Neural crest cell (in vitro differentiated cells): ENCODE measurements at regions not wholly inside any gene's neighbourhood (a gene's known extent, or its start where the extent isn't known, plus 50 kb on each side); places are given as distances from the start of the nearest gene placed in this dataset.

Experiments
- DNase-seq: peaks from one replicate; pipeline ENCODE4 v3.0.0; 2021; ENCODE audit warnings: low read depth, mixed read lengths, low spot score
- H3K27ac Mint-ChIP-seq: one replicate; pipeline ENCODE4 v1.8.0; 2021; ENCODE audit warnings: mild to moderate bottlenecking, mixed read lengths; ENCODE audit not compliant: unreplicated experiment
- H3K27me3 Mint-ChIP-seq: 2 replicates; pipeline ENCODE4 v1.8.0; 2021; ENCODE audit warnings: low read depth, mild to moderate bottlenecking, mixed read lengths
- H3K36me3 Mint-ChIP-seq: 2 replicates; pipeline ENCODE4 v1.8.0; 2021; ENCODE audit warnings: low read depth, mild to moderate bottlenecking, mixed read lengths
- H3K4me1 Mint-ChIP-seq: 2 replicates; pipeline ENCODE4 v1.8.0; 2021; ENCODE audit warnings: mixed read lengths
- H3K4me3 Mint-ChIP-seq: one replicate; pipeline ENCODE4 v1.8.0; 2021; ENCODE audit warnings: mild to moderate bottlenecking, mixed read lengths
- H3K9me3 Mint-ChIP-seq: 2 replicates; pipeline ENCODE4 v1.8.0; 2021; ENCODE audit warnings: mixed read lengths
- CTCF ChIP-seq: fragments of 200-600 bp; sonication (generic); conservative IDR thresholded peaks from 2 replicates; pipeline ENCODE4 v1.5.0; 2021; ENCODE audit warnings: antibody characterized with exemption, mild to moderate bottlenecking

DNA sequence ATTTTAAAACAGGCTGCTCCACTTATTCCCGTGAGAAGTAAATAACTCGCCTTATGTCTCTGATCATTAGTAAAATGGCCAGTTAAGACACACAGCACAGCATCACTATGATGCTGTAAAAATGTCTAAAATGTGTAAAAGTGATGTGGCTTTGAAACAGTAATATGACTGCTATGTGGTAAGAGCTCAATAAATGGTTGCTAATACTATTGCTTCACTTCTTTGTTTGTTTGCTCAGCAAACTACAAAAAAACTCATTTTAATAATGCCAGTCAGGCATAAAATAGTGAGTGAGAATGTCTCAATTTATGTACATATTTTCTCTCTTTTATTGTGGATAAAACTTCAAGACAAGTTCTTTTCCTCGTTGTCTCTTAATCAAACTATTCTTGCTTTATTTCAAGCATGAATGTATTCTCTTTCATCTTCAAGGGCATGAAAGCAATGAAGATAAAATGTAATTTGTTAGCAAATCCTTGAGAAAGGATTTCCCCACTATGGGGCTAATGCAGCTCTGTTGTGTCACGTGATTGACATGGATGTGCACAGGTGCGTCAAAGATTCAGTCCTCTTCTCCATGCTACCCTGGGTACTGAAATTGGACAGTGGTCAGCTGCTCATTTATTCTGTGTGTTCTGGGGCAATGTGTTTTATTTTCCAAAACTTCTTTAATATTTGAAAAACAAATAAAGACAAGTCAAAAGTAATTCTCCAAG is 387.2 kb downstream of the TRIB2 start:
- no peaks in the 10 kb centered on the region for H3K4me1 Mint-ChIP-seq
- no peaks in the 10 kb centered on the region for H3K36me3 Mint-ChIP-seq
- H3K27ac Mint-ChIP-seq: no peak overlapping the region
- peaks cover 3% of the 10 kb centered on the region for H3K9me3 Mint-ChIP-seq
- H3K4me3 Mint-ChIP-seq: no peak overlapping the region
- H3K27me3 Mint-ChIP-seq: peaks cover 2% of the 10 kb centered on the region
- no peak for TF ChIP-seq CTCF
- DNase-seq: no peak

DNA sequence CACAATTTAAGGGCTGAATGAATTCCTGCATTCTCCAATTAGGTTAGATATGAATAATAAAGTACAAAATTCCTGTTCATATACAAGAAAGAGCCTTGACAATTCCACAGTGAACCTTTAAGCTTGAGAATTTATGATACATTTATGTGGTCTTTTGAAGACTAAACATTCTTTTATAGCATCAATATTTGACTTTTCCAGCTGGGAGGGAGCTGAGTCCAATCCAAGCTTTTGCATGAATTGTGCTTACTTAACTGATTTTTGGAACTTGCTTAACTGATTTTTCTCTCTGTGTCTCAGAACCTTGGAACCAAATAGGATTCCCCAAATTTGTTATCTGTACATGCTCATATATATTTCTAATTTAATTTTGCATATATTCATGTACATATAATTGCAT is 388.0 kb downstream of the TRIB2 start:
- Mint-ChIP-seq H3K27me3 (peaks cover 2% of the 10 kb centered on the region), H3K4me3 (no peak overlapping the region)

GRCh38 chr2:13106302-13106701 is 389.6 kb downstream of the TRIB2 start:
- H3K4me3 Mint-ChIP-seq: no peak overlapping the region
- H3K9me3 Mint-ChIP-seq: no peaks in the 10 kb centered on the region
- DNase-seq: no peak
- TF ChIP-seq CTCF: no peak
- H3K27me3 Mint-ChIP-seq: peaks cover 2% of the 10 kb centered on the region
- no peak overlapping the region for H3K27ac Mint-ChIP-seq
- no peaks in the 10 kb centered on the region for H3K4me1 Mint-ChIP-seq
- H3K36me3 Mint-ChIP-seq: no peaks in the 10 kb centered on the region

More for the DNA sequence above, 388.0 kb downstream of the TRIB2 start:
- Mint-ChIP-seq H3K9me3 (no peaks in the 10 kb centered on the region), H3K4me1 (no peaks in the 10 kb centered on the region), H3K36me3 (no peaks in the 10 kb centered on the region), H3K27ac (no peak overlapping the region)
- no peak for DNase-seq
- TF ChIP-seq CTCF: no peak

- peaks cover 11% of the 10 kb centered on the region for H3K4me1 Mint-ChIP-seq
- H3K9me3 Mint-ChIP-seq: no peaks in the 10 kb centered on the region
- no peaks in the 10 kb centered on the region for H3K36me3 Mint-ChIP-seq
- no peak overlapping the region for H3K4me3 Mint-ChIP-seq
- no peak for DNase-seq
- H3K27ac Mint-ChIP-seq: no peak overlapping the region
- no peaks in the 10 kb centered on the region for H3K27me3 Mint-ChIP-seq
- no peak for TF ChIP-seq CTCF
These were observed 392.8 kb downstream of the TRIB2 start for GRCh38 chr2:13109516-13109915.

DNA sequence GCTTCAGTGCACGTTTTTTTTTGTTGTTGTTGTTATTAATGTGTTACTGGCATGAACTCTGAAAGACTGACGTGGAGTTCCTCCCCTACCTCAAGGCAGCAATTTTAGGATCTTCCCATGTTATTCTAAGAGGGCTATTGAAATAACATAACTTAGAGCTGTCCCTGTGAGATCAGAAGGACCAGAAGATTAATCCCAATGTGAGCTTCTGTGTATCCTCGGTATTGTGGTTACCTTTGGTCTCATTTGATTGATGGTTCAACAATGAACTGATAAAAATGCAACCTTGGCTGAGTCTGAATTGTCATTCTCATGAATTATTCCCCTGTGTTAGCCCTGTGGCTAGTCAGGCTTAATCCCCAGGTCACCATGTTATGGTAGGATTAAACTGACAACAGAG is 394.1 kb downstream of the TRIB2 start:
- no peak for DNase-seq
- TF ChIP-seq CTCF: no peak
- Mint-ChIP-seq H3K9me3 (no peaks in the 10 kb centered on the region), H3K27ac (no peak overlapping the region), H3K4me1 (peaks cover 17% of the 10 kb centered on the region), H3K4me3 (no peak overlapping the region), H3K36me3 (no peaks in the 10 kb centered on the region), H3K27me3 (no peaks in the 10 kb centered on the region)
